AG04449 (cell line): ENCODE measurements at regions not wholly inside any gene's neighbourhood (a gene's known extent, or its start where the extent isn't known, plus 50 kb on each side); places are given as distances from the start of the nearest gene placed in this dataset.

Experiments used
- CTCF ChIA-PET: fragments of 350-600 bp; formaldehyde crosslinking; extraction: SDS; loops from one replicate; lab custom pipeline; 2021; ENCODE audit warnings: antibody characterized with exemption; lab: Yijun Ruan, JAX
- POLR2A ChIA-PET: fragments of 400-600, 350-600 bp; formaldehyde crosslinking; extraction: SDS; loops from one replicate; lab custom pipeline; 2020; ENCODE audit warnings: antibody characterized with exemption, inconsistent platforms; lab: Yijun Ruan, JAX
- DNase-seq: peaks from one replicate; pipeline ENCODE4 v3.0.0-alpha.2; 2010; ENCODE audit warnings: low read depth, low spot score
- H3K4me3 ChIP-seq: 2 replicates; pipeline ENCODE4 v1.5.1; 2011; ENCODE audit warnings: low read depth, mild to moderate bottlenecking, control low read depth, low read length
- CTCF ChIP-seq: IDR thresholded peaks from one replicate; pipeline ENCODE4 v1.5.1; 2011; ENCODE audit warnings: mild to moderate bottlenecking, moderate library complexity, low read length, control low read depth, inconsistent platforms; ENCODE audit not compliant: insufficient read depth; ENCODE audit errors: missing control alignments

GRCh38 chr10:5299950-5300349, 64.8 kb upstream of the UCN3 start:
- DNase-seq, result no peak
- ChIA-PET POLR2A (no interaction called here), CTCF (interaction anchor here (5.3 kb wide), 1 partner anchor 451 kb away, joined by 41 read pairs; no protein-coding TSS in a partner anchor)
- TF ChIP-seq CTCF, result no peak
- no peak overlapping the region for H3K4me3 ChIP-seq

GRCh38 chr10:5303504-5303903, 61.3 kb upstream of the UCN3 start:
- CTCF ChIA-PET, result interaction anchor here (1.1 to 5.3 kb wide), 4 partner anchors 9 to 489 kb away, joined by 3 to 41 read pairs (median 8); no protein-coding TSS in a partner anchor

GRCh38 chr10:5305374-5305773, 59.4 kb upstream of the UCN3 start:
- DNase-seq, result no peak

More at GRCh38 chr10:5303504-5303903, 61.3 kb upstream of the UCN3 start:
- TF ChIP-seq CTCF, result no peak
- no peak overlapping the region for H3K4me3 ChIP-seq
- POLR2A ChIA-PET, result no interaction called here
- no peak for DNase-seq

GRCh38 chr10:5310914-5311313, 53.9 kb upstream of the UCN3 start:
- ChIA-PET POLR2A (no interaction called here), CTCF (interaction anchor here (0.9 to 1.8 kb wide), 2 partner anchors 15 to 459 kb away, joined by 3 to 4 read pairs; no protein-coding TSS in a partner anchor)
- no peak overlapping the region for H3K4me3 ChIP-seq
- no peak for DNase-seq
- no peak for TF ChIP-seq CTCF

More at GRCh38 chr10:5305374-5305773, 59.4 kb upstream of the UCN3 start:
- ChIA-PET CTCF (interaction anchor here (1.2 to 3.4 kb wide), 5 partner anchors 9 to 491 kb away, joined by 3 to 42 read pairs (median 5); no protein-coding TSS in a partner anchor), POLR2A (no interaction called here)
- TF ChIP-seq CTCF, result peak; percentile 29
- no peak overlapping the region for H3K4me3 ChIP-seq

- no peak for DNase-seq
- ChIA-PET CTCF (interaction anchor here (0.9 kb wide), 1 partner anchor 14 kb away, joined by 3 read pairs; no protein-coding TSS in a partner anchor), POLR2A (no interaction called here)
- no peak overlapping the region for H3K4me3 ChIP-seq
- TF ChIP-seq CTCF, result no peak
Measured at GRCh38 chr10:5311617-5312016, 53.1 kb upstream of the UCN3 start.

- no peak for DNase-seq
- no peak for TF ChIP-seq CTCF
- POLR2A ChIA-PET, result no interaction called here
- no peak overlapping the region for H3K4me3 ChIP-seq
- CTCF ChIA-PET, result interaction anchor here (1.2 to 1.4 kb wide), 2 partner anchors 21 to 465 kb away, joined by 3 to 5 read pairs; no protein-coding TSS in a partner anchor
Measured at GRCh38 chr10:5314840-5315239, 49.9 kb upstream of the UCN3 start.
